A673 (cell line): ENCODE measurements at regions not wholly inside any gene's neighbourhood (a gene's known extent, or its start where the extent isn't known, plus 50 kb on each side); places are given as distances from the start of the nearest gene placed in this dataset.

Experiments used
- BruUV-seq: library from RNA; stranded (reverse); fragments of 400-500 nt; replicated peaks from 2 replicates; lab custom pipeline; 2021; lab: Mats Ljungman, UMichigan
- CTCF ChIA-PET: fragments of 300-600 bp; sonication (Branson Sonifier 250); formaldehyde crosslinking; loops from one replicate; lab custom pipeline; 2022; ENCODE audit warnings: antibody characterized with exemption; lab: Charles Lee
- POLR2A ChIA-PET: fragments of 300-600 bp; sonication (Branson Sonifier 250); formaldehyde crosslinking; loops from one replicate; lab custom pipeline; 2022; ENCODE audit warnings: antibody characterized with exemption; ENCODE audit not compliant: low non-redundant PET; lab: Charles Lee
- DNase-seq: peaks from one replicate; pipeline ENCODE4 v3.0.0-alpha.2; 2015; ENCODE audit warnings: low spot score
- H3K27ac ChIP-seq: fragments of 200-600 bp; sonication (generic); 2 replicates; pipeline ENCODE4 v1.5.1; 2016; ENCODE audit warnings: mixed run types, low read depth, mild to moderate bottlenecking, mixed read lengths, antibody characterized with exemption, low read length; ENCODE audit not compliant: poor library complexity, severe bottlenecking
- H3K27me3 ChIP-seq: fragments of 200-600 bp; sonication (generic); replicated peaks from 2 replicates; pipeline ENCODE4 v1.6.1; 2017; ENCODE audit warnings: mixed run types, low read depth, mild to moderate bottlenecking, mixed read lengths, antibody characterized with exemption, low read length; ENCODE audit not compliant: insufficient read depth, poor library complexity
- H3K36me3 ChIP-seq: fragments of 200-600 bp; sonication (generic); 2 replicates; pipeline ENCODE4 v1.6.1; 2016; ENCODE audit warnings: mixed run types, mild to moderate bottlenecking, mixed read lengths, antibody characterized with exemption, low read length; ENCODE audit not compliant: insufficient read depth, poor library complexity, severe bottlenecking
- H3K4me1 ChIP-seq: fragments of 200-600 bp; sonication (generic); 2 replicates; pipeline ENCODE4 v1.6.1; 2017; ENCODE audit warnings: mixed run types, mild to moderate bottlenecking, mixed read lengths, antibody characterized with exemption, low read length; ENCODE audit not compliant: insufficient read depth, poor library complexity, severe bottlenecking
- H3K4me3 ChIP-seq: fragments of 200-600 bp; sonication (generic); 2 replicates; pipeline ENCODE4 v1.5.1; 2016; ENCODE audit warnings: low read depth, mixed run types, mild to moderate bottlenecking, mixed read lengths, low read length; ENCODE audit not compliant: poor library complexity, severe bottlenecking
- H3K9me3 ChIP-seq: fragments of 200-600 bp; sonication (generic); 2 replicates; pipeline ENCODE4 v1.6.1; 2016; ENCODE audit warnings: mixed run types, low read depth, mild to moderate bottlenecking, mixed read lengths, antibody characterized with exemption, low read length; ENCODE audit not compliant: poor library complexity, severe bottlenecking
- CTCF ChIP-seq: fragments of 300-800, 200-600 bp; sonication (generic); conservative IDR thresholded peaks from 2 replicates; pipeline ENCODE4 v1.5.1; 2017; ENCODE audit warnings: low read depth, mild to moderate bottlenecking, antibody characterized with exemption, low read length, moderate library complexity, mixed read lengths
- EZH2 ChIP-seq: fragments of 200-600 bp; sonication (generic); IDR thresholded peaks from 2 replicates; pipeline ENCODE4 v1.6.1; 2017; ENCODE audit warnings: borderline replicate concordance, low read depth, mild to moderate bottlenecking, mixed read lengths, antibody characterized with exemption, low read length; ENCODE audit not compliant: poor library complexity, severe bottlenecking
- intact Hi-C: fragments of 100-400 bp; cut with micrococcal nuclease; formaldehyde crosslinking; loops from one replicate; pipeline ENCODE4 v1.10.0; 2022; ENCODE audit not compliant: unreplicated experiment

GRCh38 chr4:184884883-184885282, 59.1 kb upstream of the ACSL1 start:
- POLR2A ChIA-PET, result no interaction called here
- Histone ChIP-seq H3K27ac (no peak overlapping the region), H3K4me1 (no peaks in the 10 kb centered on the region), H3K4me3 (no peak overlapping the region), H3K9me3 (no peaks in the 10 kb centered on the region), H3K27me3 (no peaks in the 10 kb centered on the region), H3K36me3 (no peaks in the 10 kb centered on the region)
- no peak for DNase-seq
- CTCF ChIA-PET, result interaction anchor here (0.5 kb wide), 1 partner anchor 1127 kb away, joined by 3 read pairs; no protein-coding TSS in a partner anchor
- intact Hi-C loops, result no loop called here
- TF ChIP-seq EZH2 (no peak), CTCF (no peak)
- BruUV-seq, result no TSS peak

DNA sequence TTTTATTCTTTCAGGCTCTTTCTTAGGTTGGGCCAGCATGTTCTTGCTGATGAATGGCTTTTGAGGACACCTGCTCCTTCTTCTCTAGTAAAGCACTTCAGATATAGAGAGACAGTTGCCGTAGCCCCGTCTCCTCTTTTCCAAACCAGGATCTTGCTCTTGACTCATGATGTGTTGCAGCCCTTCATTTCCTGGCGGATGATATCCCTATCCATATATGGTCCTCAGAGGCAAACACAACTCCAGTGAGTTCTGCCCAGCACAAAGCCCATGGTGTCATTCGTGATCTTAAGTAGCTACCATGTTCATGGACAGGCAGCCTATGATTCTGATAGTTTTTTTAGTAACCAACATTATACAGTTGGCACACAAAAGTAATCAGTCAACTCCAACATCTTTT, 59.8 kb upstream of the ACSL1 start:
- intact Hi-C loops, result no loop called here
- DNase-seq, result no peak
- no peaks in the 10 kb centered on the region for H3K9me3 ChIP-seq
- H3K36me3 ChIP-seq, result no peaks in the 10 kb centered on the region
- no peak overlapping the region for H3K27ac ChIP-seq
- POLR2A ChIA-PET, result no interaction called here
- TF ChIP-seq EZH2 (no peak), CTCF (no peak)
- CTCF ChIA-PET, result no interaction called here
- no peaks in the 10 kb centered on the region for H3K27me3 ChIP-seq
- H3K4me3 ChIP-seq, result no peak overlapping the region
- no TSS peak for BruUV-seq
- no peaks in the 10 kb centered on the region for H3K4me1 ChIP-seq

GRCh38 chr4:184887333-184887732, 61.6 kb upstream of the ACSL1 start:
- Histone ChIP-seq H3K4me3 (no peak overlapping the region), H3K27ac (no peak overlapping the region), H3K4me1 (no peaks in the 10 kb centered on the region), H3K9me3 (no peaks in the 10 kb centered on the region), H3K36me3 (no peaks in the 10 kb centered on the region), H3K27me3 (no peaks in the 10 kb centered on the region)
- BruUV-seq, result no TSS peak
- POLR2A ChIA-PET, result no interaction called here
- CTCF ChIA-PET, result no interaction called here
- TF ChIP-seq EZH2, result no peak
- TF ChIP-seq CTCF, result no peak
- intact Hi-C loops, result no loop called here
- no peak for DNase-seq
